Kidney (tissue), 13 donors: ENCODE measurements at regions not wholly inside any gene's neighbourhood (a gene's known extent, or its start where the extent isn't known, plus 50 kb on each side); places are given as distances from the start of the nearest gene placed in this dataset.

ENCODE experiments used
- DNase-seq, 5 donors: peaks; one replicate each; pipeline ENCODE4 v3.0.0-alpha.2; 2013 to 2020
- FAIRE-seq: peaks from 2 replicates; lab custom pipeline; 2012; peaks lifted over from hg19 to GRCh38; lab: Jason Lieb, UNC
- H3K27ac ChIP-seq, 2 donors: one replicate each; pipeline ENCODE4 v1.7.0; 2013; ENCODE audit warnings: low read depth in 2 of 2, low read length in 2 of 2, inconsistent platforms in 1 of 2
- H3K27me3 ChIP-seq: one replicate; pipeline ENCODE4 v1.7.1; 2013; ENCODE audit warnings: low read length, inconsistent platforms; ENCODE audit not compliant: control insufficient read depth, insufficient read depth
- H3K36me3 ChIP-seq, 3 donors: one replicate each; pipeline versions ENCODE4 v1.7.0 to v1.7.1; 2013; ENCODE audit warnings: low read length in 3 of 3, control low read depth in 1 of 3, inconsistent platforms in 1 of 3; ENCODE audit not compliant: insufficient read depth in 3 of 3, control insufficient read depth in 2 of 3
- H3K4me1 ChIP-seq, 3 donors: one replicate each; pipeline versions ENCODE4 v1.7.0 to v1.7.1; 2013; ENCODE audit warnings: low read length in 3 of 3, inconsistent platforms in 1 of 3, low read depth in 1 of 3; ENCODE audit not compliant: control insufficient read depth in 2 of 3, insufficient read depth in 2 of 3
- H3K4me3 ChIP-seq, 3 donors: one replicate each; pipeline versions ENCODE4 v1.7.0 to v1.8.1; 2013; ENCODE audit warnings: low read length in 3 of 3, control low read depth in 1 of 3, inconsistent platforms in 1 of 3
- H3K9ac ChIP-seq, 3 donors: one replicate each; pipeline versions ENCODE4 v1.7.0 to v1.7.1; 2013; ENCODE audit warnings: low read length in 3 of 3, control low read depth in 1 of 3, inconsistent platforms in 1 of 3
- H3K9me3 ChIP-seq, 3 donors: one replicate each; pipeline versions ENCODE4 v1.7.0 to v1.7.1; 2013; ENCODE audit warnings: low read length in 3 of 3, control low read depth in 1 of 3, inconsistent platforms in 1 of 3; ENCODE audit not compliant: control insufficient read depth in 2 of 3, insufficient read depth in 1 of 3
- intact Hi-C: fragments of 100-400 bp; cut with DNase I; formaldehyde crosslinking; loops from one replicate; pipeline ENCODE4 v1.11.1; 2022
- TF ChIP-seq, protein P1 (sequence below): IDR thresholded peaks from 3 replicates; pipeline ENCODE4 v1.5.1; 2012; ENCODE audit warnings: mild to moderate bottlenecking, moderate library complexity, borderline replicate concordance; ENCODE audit not compliant: insufficient read depth; ENCODE audit errors: extremely low read depth
- donor health status: control.
- donor health status: control.
- donor health status: control.
- donor health status: control.
- donor health status: control.
- donor health status: DM: yes; HTN: yes; CAD: no.
- donor health status: Normal renal cell carcinoma (clear cell type).

DNA sequence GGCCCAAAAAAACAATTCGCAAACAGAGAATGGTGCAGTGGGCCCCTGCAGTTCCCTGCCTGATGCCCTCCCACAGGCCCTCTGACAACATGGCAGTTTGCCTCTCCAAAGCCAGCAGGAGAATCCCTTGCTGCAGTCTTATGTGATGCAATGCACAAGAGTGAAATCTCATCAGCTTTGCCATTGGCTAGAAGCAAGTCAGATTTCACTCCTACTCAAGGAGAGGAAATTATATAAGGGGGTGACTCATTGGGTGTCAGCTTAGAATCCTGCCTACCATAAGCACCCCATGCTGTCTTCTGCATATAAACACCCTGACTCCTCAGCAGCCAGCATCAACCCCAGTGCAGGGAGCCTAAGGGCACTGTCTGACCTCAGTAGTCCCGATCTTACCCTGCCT lies 157.3 kb upstream of the LDB2 start:
- Histone ChIP-seq H3K36me3 (no peaks in the 10 kb centered on the region), H3K4me3 (no peak overlapping the region), H3K27ac (no peak overlapping the region), H3K9me3 (no peaks in the 10 kb centered on the region), H3K9ac (no peak overlapping the region), H3K4me1 (peaks cover 0 to 5% (median 3%) of the 10 kb centered on the region in 3 donors), H3K27me3 (no peaks in the 10 kb centered on the region)
- TF ChIP-seq, protein P1, sequence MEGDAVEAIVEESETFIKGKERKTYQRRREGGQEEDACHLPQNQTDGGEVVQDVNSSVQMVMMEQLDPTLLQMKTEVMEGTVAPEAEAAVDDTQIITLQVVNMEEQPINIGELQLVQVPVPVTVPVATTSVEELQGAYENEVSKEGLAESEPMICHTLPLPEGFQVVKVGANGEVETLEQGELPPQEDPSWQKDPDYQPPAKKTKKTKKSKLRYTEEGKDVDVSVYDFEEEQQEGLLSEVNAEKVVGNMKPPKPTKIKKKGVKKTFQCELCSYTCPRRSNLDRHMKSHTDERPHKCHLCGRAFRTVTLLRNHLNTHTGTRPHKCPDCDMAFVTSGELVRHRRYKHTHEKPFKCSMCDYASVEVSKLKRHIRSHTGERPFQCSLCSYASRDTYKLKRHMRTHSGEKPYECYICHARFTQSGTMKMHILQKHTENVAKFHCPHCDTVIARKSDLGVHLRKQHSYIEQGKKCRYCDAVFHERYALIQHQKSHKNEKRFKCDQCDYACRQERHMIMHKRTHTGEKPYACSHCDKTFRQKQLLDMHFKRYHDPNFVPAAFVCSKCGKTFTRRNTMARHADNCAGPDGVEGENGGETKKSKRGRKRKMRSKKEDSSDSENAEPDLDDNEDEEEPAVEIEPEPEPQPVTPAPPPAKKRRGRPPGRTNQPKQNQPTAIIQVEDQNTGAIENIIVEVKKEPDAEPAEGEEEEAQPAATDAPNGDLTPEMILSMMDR: no peak
- no peak for DNase-seq
- no peak for FAIRE-seq
- intact Hi-C loops: no loop called here

DNA sequence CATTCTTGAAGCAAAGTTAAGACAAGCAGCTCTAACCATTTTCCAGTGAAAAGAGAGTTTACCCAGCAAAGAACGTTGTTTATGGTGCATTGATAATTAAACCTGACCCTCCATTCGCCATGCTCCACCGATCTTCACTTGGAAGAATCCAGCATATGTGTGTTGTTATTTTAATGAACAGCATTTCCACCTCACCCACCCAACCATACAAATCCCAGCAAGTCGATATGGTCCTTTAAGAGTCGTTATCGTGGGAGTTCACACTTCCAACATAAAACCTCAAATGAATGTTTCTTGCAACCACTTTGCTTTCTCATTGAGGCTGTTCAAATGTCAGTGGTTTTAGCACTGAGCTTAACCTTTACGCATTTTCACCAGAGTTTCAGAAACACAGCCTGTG lies 147.4 kb upstream of the LDB2 start:
- peak in 3 of 5 donors; percentile 40 to 64 (median 63) for DNase-seq
- FAIRE-seq: no peak
- intact Hi-C loops: no loop called here
- H3K4me1 ChIP-seq: no peaks in the 10 kb centered on the region
- H3K9me3 ChIP-seq: no peaks in the 10 kb centered on the region
- H3K9ac ChIP-seq: no peak overlapping the region
- H3K27me3 ChIP-seq: no peaks in the 10 kb centered on the region
- no peak overlapping the region for H3K4me3 ChIP-seq
- H3K27ac ChIP-seq: no peak overlapping the region
- no peaks in the 10 kb centered on the region for H3K36me3 ChIP-seq
- TF ChIP-seq, protein P1: no peak

DNA sequence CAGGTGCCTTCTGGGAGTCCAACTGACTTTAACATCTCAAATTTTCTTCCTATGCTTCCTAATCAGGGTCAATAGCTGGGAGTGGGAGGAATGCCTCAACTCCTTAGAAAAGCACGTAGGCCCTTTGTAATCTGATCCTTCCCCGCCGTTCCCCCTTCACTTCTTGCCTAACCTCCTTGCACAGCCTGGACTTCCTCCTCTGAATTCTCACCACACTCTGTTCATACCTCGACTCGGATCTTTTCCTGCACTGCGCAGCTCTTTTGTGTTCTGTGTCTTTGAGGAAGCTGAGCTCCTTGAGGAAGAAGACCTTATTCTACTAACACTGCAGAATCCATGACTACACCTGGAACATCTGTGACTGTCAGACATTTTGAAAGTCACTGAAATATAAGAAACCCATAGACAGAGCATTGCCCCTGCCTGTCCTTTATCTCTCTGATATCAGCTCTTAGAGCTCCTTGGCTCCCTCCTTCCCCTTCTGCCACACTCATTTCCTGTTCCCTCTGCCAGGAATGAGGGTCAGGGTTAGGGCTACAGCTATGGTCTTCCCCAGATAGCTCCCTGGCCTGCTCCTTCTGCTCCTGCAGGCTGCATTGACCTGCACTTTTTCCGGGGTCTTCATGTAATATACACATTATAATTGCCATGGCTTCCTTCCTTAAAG lies 140.2 kb upstream of the LDB2 start:
- intact Hi-C loops: no loop called here
- TF ChIP-seq, protein P1: no peak
- no peak for FAIRE-seq
- H3K36me3 ChIP-seq: no peaks in the 10 kb centered on the region
- no peak overlapping the region for H3K9ac ChIP-seq
- no peak overlapping the region for H3K4me3 ChIP-seq
- peaks cover 2 to 8% (median 2%) of the 10 kb centered on the region in 3 donors for H3K4me1 ChIP-seq
- H3K27me3 ChIP-seq: no peaks in the 10 kb centered on the region
- peak in 1 of 5 donors; percentile 12 for DNase-seq
- no peak overlapping the region for H3K27ac ChIP-seq
- no peaks in the 10 kb centered on the region for H3K9me3 ChIP-seq
